ENCODE measurements at regions not wholly inside any gene's neighbourhood (a gene's known extent, or its start where the extent isn't known, plus 50 kb on each side); places are given as distances from the start of the nearest gene placed in this dataset.

DNA sequence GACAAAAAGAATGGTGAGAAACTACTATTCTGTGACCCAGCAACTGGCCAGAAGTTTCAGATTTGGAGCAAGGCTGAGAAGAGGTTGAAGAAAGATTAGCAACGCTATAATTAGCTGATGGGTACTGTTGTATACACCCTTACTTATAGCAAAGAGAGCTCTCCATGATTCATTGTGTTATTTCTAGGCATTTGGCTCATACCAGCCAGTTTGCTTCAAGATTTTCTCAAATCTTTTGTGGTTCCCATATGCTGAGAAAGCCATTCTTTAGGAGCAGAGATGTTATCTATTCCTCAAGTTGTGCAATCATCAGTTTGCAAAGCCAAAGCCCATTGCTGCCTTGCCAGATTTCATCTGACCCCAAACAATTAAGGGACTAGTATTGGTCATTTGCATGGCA lies 179.4 kb downstream of the ETS1 start:
- DNase-seq (ENCODE audit: low read depth): no peak

DNA sequence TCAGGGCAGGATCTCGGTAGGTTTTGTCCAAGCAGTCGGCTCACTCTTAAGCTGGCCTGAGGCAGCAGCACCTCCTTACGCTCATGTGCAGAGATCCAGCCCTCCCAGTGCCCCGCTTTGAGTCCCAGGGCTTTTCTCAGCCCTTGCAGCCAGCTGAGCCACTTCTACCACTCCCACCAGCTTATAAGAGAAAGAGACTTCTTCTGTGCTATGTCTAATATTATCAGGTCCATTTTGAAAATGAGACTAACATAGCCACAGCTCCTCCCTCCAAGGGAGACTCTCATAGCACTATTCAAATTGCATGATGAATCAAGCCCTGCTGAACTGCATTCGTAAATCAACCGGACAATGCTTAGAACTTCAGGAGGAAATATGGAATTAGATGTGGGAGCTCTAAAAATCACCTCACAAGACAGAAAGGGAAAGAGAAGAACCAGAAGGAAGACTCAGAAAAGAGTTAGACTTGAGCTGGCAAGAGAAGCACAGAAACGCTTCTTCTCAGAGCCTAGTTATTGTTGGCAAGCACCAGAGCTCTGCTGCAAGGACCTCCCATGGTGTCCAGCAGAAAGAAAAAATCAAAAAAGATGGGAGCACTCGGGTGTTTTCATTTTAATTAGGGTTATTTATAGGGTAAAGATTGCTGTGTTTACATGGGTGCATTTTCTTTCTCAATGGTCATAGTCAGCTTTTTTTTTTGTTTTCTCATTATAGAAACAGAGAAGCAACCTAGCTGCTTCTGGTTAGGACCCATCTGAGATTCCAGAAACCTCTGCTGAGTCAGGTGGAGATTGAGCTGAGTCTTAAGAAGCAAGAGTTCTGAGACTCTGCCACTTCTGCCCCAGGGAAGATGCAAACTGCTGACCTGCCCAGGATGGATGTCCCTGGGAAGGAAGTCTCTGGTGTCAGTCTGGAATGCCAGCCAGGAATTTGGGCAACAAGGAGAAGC lies 181.4 kb downstream of the ETS1 start:
- no peak for DNase-seq (ENCODE audit: low read depth)

DNA sequence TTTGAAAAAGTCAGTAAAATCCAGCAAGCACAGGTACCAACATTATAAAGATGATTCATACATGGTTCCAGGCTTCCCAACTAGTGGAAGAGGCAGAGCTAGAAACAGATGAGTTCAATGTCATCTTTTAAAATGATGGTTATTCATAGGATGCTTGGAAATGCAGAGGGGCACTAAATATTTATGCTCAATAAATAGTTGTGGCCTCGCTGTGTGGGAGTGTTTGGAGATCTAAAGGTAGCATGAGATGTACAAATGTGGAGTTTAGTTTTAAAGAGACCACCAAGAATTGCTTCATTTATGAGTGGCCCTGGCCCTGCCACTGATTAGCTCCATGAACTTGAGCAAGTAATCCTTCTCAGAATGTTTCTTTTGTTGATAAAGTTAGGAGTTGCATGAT lies 182.2 kb downstream of the ETS1 start:
- no peak for DNase-seq (ENCODE audit: low read depth)

DNA sequence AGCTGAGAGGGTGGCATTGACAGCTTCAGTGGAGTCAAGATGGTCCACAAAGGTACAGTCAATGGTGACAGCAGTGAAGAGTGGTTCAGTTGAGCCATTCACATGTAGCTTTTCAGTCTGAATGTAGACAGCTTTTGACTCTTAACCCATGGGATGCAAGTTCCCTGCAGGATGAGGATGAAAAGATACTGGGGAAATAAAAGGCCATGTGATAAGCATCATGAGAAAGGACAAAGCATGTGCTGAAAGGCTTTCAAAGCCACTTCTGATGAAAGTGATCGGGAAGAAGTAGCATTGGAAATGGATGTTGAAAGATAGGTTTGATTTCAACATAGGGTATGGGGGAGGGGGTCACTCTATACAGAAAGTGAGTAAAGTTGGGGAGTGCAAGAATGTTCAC lies 182.9 kb downstream of the ETS1 start:
- no peak for DNase-seq (ENCODE audit: low read depth)

DNA sequence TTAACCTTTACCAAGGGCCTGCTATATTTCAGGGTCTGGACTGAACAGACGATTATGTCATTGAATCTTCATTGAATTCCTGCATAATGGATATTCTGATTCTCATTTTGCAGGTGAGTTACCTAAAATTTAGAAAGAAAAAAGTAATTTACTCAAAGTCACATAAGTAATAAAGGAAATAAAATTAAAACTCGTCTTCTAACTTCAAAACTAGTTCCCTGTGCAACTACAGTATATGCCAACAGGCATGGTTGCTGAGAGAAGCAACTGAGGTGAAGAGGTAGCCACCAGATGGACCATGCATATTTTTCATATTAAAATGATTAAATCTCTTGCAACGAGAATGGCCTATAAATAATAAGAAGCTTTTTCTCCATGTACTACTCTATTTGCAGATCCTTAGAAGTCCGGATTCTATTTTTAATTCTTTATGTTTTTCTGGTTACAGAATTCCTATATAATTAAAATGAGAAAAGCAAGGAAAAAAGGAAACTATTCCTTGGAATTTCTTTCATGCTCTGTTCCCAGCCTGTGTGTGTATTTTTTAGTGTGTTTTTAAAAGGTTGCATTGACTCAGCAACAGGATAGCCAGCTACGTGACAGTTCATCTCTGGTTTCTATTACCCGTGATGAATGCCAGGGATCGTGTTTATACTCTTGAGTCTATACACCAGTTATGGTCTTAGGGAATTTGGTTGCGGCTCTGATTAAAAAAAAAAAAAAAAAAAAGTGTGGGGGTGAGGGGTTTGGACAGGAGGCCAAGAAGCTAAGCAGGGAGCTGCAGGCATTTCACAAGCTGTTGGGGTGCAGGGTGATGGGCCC lies 186.8 kb downstream of the ETS1 start:
- no peak for DNase-seq (ENCODE audit: low read depth)

DNA sequence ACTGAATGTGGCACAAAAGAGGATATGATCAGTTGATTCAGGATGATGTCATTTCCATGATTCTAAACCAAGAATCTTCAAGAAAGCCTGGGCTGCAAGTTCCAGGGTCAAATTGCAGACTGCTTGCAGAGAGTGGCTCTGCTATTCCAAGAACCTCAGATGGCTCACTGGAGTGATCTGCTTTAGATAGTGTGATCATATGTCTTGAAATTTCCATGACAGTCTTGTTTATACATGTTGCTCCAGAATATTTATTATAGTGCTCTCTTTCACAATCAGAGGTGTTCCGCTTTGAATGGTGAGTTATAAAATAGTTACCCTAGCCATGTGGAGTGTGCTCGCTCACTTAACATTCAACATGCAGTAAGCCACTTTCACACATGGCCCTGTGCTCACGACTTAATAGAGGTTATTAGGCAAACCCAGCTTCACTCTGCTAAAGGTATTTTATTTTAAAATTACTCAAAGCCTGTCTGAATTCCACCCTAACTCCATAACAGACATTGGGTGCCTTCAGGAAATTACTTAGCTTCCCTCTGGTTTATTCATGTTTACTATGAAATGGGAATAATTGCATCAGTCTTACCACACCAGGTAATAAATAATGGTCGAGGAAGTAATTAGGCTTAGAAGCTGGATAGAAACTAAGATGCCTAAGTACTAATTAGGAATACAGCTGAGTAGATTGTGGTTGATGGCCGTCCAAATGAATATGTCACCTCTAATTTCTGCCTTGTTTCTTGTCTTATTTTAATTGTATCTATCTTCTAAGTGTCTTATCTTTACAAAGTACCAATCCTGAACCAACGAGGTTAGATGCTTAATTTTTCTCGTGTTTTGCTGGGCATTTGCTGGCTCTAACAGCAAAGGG lies 187.9 kb downstream of the ETS1 start:
- DNase-seq (ENCODE audit: low read depth): no peak

DNA sequence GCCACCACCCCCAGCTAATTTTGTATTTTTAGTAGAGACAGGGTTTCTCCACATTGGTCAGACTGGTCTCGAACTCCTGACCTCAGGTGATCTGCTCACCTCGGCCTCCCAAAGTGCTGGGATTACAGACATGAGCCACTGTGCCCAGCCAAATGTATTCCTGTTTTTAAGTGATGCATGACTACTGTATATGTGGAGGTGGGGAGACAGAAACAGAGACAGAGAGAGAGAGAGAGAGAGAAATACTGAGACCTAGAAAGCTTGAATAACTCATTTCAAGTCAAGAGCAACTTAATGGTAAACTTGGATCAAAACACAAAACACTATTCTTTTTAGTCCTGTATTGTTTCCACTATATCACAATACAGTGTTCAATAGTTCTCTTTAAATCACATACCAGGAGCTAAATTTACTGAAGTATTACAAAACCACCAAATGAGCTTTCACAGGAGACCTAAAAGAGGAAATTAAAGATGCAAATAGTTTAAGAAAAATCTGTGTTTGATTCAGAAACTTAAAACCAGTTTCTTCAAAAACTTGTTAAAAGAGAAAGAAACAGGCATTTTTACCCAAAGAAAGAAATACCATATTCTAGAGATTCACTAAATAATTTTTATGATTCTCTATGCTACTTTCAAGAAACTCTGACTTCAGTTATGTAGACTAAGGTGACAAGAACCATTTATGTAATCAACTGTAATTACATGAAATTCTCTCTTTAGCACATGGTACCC lies 188.7 kb downstream of the ETS1 start:
- DNase-seq (ENCODE audit: low read depth): no peak

DNA sequence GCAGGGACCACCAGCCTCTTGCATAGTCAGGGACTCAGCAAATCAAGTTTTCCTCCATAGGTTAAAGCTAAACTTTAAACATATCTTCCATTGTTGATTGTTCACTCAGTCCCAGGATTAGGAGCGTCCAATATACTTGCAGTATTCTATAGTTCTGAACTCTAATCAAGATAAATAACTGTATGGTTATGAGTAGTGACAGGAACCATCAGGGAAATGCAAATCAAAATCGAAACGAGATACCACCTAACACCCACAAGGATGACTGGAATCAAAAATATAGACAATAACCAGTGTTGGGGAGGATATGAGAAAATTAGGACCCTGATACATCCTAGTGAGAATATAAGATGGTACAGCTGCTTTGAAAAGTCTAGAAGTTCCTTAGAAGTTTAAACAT lies 190.0 kb downstream of the ETS1 start:
- no peak for DNase-seq (ENCODE audit: low read depth)

DNA sequence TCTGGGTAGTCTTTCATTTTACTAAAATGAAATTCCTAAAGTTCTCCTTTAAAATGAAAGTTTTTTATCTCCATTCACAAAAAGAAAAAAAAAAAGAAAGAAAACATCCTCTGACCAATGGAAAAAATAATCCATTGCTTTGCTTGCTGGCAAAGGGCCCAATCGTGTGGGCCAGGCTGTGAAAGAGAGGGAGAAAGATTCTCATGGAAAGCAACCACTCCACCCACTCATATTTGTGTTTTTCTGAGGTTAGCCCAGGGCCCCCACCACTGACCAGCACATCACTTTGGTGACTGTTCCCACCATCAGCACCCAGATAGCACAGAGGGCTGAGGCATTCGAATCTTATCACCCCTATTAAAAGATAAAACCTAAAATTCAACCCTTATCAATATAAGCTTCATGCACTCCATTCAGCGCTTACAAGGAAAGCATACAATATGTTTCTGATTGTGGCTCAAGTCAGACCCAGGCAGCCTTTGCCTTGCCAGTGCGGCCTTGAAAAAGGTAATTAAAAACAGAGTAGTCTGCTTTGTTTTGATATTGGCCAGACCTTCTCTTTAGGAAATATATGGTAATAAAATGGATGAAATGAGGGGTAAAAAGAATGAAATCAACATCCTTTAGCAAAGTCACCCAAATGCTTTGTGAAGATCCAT lies 192.8 kb downstream of the ETS1 start:
- DNase-seq (ENCODE audit: low read depth): no peak

DNA sequence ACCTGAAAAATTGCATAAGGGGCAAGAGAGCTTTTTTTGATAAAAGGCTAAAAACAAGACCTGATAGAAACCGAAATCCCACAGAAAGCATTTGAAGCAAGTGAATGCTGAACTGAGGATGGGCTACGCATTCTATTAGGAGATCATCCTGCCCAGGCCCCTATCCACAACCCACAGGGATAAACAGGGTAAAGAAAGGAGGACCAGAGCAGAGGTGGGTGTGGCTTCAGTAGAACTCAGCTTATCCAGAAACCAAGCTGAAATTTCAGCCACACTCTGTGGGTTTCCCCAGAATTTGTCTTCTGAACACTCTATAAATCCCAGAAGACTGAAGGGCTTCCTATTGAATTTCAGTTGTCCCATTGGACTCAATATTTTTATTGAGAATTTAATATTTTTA lies 195.1 kb downstream of the ETS1 start:
- no peak for DNase-seq (ENCODE audit: low read depth)

DNA sequence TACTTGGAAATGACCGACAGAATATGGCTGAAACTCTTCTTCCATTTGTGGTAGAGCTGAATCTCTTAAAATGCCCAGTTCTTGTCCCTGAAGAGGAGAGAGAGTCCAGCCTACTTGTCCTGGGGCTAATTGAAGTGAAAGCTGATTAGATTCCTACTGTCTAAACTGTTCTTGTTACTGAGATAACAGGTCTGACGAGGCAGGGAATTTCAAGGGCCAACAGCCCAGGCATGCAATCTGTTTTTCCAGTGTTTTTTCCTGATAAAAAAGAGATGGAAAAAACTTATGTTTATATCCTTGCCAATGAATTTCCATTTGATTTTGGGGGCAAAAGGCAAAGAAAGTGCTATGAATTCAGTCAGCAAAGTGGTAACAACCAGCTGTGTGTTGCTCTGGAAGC lies 195.5 kb downstream of the ETS1 start:
- no peak for DNase-seq (ENCODE audit: low read depth)

DNA sequence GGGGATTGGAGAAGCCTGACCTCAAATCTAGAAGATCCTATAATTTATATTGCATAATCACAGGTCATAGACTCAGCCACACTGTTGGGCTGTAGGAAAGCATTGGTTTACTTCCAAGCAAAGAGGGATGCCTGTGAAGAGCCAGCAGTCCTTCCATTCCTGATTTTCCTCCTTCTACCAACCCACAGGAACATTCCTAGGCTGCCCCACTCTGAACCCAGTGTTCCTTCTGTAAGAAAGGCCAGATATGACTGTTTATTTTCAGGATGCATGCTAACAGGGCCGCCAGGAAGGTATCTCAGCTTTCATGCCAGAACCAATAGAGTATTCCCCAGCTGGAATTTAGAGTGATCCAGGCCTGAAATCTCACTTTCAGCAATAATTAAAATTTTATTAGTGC lies 197.1 kb downstream of the ETS1 start:
- no peak for DNase-seq (ENCODE audit: low read depth)

DNA sequence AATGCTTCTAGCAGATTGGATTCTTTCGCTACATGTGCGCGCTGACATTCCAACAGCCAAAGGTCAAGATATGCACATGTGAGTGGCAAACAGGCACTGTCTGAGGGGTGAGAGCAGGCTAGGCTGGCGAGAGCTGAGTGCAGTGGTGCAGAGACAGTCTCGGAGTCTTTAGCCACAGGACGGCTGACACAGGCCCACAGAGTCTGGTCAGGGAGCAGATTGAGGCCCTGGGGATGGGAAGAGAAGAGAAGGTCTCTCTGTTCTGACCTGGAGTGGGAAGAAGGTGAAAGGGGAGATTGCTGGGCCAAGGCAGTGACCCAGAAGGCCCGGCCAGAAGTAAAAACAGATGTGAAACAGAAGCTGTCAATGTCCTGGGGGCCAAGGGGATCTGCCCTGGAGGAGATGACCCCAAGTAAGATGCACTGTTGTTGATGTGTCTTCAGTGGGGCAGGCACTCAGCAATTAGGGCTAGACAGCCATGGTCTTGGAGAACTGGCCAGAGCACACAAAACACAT lies 197.8 kb downstream of the ETS1 start:
- DNase-seq (ENCODE audit: low read depth): no peak

DNA sequence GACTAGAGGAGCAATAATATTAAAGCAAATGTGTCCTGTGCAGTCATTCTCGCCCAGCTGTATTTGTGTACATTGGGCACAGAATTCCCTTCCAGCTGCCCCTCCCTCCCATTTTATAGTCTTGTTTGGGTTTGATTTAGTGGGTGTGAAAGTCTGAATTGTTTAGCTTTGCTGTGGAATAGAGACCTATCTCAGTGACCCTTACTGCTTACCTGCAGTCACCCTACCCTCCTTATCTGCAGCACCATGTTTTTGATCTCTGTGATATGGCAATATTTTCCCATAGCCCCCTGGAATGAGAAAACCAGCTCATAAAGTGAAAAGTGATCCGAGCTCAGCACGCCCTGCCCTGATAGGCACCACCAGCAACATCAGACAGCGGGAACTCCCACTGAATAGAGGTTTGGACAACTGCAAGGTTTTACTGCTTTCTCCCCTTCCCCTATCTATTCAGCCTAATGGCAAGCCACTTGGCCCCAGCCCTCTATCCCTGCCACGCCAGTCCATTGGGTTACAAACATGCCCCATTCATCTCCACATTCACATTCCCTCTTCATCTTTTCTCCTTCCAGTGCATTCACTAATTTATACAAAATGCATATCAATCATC lies 199.0 kb downstream of the ETS1 start:
- no peak for DNase-seq (ENCODE audit: low read depth)

DNA sequence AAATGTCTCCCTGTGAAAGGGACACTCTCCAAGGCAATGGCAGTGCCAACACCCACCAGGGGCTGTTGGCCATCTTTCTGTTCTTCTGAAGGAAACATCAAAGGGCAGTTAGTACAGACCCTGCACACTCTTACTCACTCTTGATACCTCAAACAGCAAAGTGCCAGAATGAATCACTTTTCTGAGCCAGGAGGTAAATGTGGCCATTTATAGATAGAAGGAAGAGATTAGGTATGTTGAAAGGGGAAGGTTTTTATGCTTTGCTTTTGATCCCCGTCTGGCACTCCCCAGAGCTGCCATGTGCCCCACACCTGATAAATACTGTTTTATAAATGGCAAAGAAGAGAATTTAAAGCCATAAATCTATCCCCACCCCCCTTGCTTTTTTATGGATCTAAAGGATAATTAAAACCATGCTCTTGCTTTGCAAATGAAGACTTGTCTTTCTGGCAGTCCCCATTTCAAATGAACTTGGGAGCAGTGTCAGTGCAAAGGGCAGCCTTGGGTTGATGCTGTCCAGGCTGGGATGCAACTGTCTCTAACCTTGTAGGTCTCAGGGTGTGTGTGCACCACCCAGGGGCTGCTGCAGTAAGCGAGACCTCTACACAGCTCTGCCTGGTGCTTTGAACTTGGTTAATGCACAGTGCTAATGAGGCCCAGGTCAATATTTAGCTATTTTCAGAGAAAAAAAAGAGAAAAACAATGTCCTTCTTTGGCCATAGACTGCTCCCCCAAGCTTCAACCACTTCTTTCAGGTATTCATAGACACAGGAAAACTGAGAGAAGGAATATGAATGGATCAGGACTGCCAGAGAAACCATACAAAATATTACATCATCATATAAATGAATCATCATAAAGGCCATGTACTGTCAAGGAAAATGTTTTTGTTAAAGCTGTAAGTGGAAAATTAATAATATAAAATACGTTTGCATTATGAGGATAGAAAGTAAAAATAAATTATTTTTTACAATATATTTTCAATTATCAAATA lies 207.5 kb downstream of the ETS1 start:
- peak; percentile 12 for DNase-seq (ENCODE audit: low read depth)

DNA sequence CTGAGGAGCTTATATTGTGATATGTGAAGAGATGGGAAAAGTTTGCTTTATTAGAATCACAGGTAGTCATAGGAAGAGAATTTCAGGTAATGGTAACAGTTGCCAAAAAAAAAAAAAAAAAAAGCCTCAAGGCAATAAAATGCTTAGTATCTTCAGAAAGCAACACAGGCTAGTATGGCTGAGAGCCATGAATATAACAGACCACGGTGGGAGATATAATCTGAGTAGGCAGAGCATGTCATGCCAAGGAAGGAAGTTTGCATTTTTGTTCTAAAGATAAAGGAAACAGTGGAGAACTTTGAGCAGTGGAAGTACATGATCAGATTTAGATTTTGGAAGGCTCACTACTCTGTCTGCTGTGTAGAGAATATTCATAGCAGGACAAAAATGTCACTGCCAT lies 211.4 kb downstream of the ETS1 start:
- DNase-seq (ENCODE audit: low read depth): no peak

DNA sequence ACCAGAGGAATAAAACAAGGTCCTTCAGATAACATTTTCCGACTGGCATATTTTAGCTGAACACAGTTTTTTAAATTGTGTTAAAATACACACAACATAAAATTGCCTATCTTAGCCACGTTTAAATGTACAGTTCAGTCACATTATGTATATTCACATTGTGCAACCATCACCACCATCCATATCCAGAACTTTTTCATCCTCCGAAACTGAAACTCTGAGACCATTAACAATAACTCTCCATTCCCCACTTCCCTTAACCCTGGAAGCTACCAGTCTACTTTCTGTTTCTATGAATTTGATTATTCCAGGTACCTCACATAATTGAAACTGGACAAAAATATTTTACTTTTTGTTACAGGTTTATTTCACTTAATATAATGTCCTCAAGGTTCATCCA lies 213.3 kb downstream of the ETS1 start:
- no peak for DNase-seq (ENCODE audit: low read depth)

DNA sequence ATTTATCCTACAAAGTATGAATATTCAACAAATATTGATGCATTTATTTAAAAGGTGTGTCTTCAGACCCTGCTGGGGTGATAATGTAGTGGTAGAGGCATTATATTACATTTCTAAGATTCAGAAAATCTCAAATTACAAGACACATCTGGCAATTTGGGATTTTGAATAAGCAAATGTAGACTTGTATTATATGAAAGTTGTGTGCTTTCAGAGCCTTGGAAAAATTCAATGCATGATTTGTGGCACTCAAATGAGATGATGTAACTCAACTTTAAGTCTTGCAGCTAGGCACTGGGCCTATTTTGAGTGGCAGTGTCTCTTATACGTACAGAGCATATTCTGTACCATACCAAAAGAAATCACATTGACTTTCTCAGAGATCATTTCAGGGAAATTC lies 214.4 kb downstream of the ETS1 start:
- no peak for DNase-seq (ENCODE audit: low read depth)

DNA sequence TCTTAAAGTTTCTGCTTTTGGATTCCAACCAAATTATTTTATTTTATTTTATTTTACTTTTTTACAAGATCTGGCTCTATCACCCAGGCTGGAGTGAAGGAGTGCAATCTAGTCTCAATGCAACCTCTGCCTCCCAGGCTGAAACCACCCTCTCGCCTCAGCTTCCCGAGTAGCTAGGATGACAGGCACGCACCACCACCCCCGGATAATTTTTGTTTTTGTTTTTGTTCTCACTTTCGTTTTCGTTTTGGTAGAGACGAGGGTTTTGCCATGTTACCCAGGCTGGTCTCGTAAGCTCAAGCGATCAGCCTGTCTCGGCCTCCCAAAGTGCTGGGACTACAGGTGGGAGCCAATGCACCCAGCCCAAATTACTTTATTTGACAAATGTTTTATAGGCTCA lies 219.8 kb downstream of the ETS1 start:
- no peak for DNase-seq (ENCODE audit: low read depth)

Measured in activated T-cell treated with anti-CD3 and anti-CD28 coated beads for 1 hour (primary cell).